RWPE2 (cell line): ENCODE measurements at regions not wholly inside any gene's neighbourhood (a gene's known extent, or its start where the extent isn't known, plus 50 kb on each side); places are given as distances from the start of the nearest gene placed in this dataset.

ENCODE experiments used
- ATAC-seq: fragments of 200-7000 bp; cut with Tn5 transposase; 3 replicates; pipeline ENCODE4 v1.9.1; 2021; ENCODE audit warnings: low read depth
- DNase-seq: peaks from one replicate; pipeline ENCODE4 v3.0.0-alpha.2; 2020; ENCODE audit warnings: low spot score
- H3K27ac ChIP-seq: fragments of 450-650 bp; 2 replicates; pipeline ENCODE4 v1.5.1; 2017; ENCODE audit warnings: mild to moderate bottlenecking; ENCODE audit not compliant: poor library complexity, severe bottlenecking
- H3K27me3 ChIP-seq: fragments of 250-450 bp; sonication (Bioruptor Pico); 2 replicates; pipeline ENCODE4 v1.5.1; 2021; ENCODE audit warnings: mild to moderate bottlenecking, moderate library complexity; ENCODE audit not compliant: insufficient read depth, poor library complexity, severe bottlenecking
- H3K36me3 ChIP-seq: fragments of 250-450 bp; sonication (Bioruptor Pico); 2 replicates; pipeline ENCODE4 v1.5.1; 2020; ENCODE audit warnings: low read depth, mild to moderate bottlenecking, moderate library complexity
- H3K4me1 ChIP-seq: fragments of 250-450 bp; sonication (Bioruptor Pico); 2 replicates; pipeline ENCODE4 v1.5.1; 2021; ENCODE audit warnings: mild to moderate bottlenecking, moderate library complexity; ENCODE audit not compliant: insufficient read depth, poor library complexity, severe bottlenecking
- H3K4me3 ChIP-seq: fragments of 250-450 bp; sonication (Bioruptor Pico); 2 replicates; pipeline ENCODE4 v1.5.1; 2021; ENCODE audit warnings: mild to moderate bottlenecking, moderate library complexity; ENCODE audit not compliant: severe bottlenecking
- H3K9me3 ChIP-seq: fragments of 250-450 bp; sonication (Bioruptor Pico); 2 replicates; pipeline ENCODE4 v1.5.1; 2021; ENCODE audit warnings: mild to moderate bottlenecking, moderate library complexity; ENCODE audit not compliant: severe bottlenecking
- TF ChIP-seq, protein P1 (sequence below): fragments of 450-650 bp; IDR thresholded peaks from one replicate; pipeline ENCODE4 v1.5.1; 2017; ENCODE audit warnings: mild to moderate bottlenecking, moderate library complexity; ENCODE audit not compliant: poor library complexity, severe bottlenecking

DNA sequence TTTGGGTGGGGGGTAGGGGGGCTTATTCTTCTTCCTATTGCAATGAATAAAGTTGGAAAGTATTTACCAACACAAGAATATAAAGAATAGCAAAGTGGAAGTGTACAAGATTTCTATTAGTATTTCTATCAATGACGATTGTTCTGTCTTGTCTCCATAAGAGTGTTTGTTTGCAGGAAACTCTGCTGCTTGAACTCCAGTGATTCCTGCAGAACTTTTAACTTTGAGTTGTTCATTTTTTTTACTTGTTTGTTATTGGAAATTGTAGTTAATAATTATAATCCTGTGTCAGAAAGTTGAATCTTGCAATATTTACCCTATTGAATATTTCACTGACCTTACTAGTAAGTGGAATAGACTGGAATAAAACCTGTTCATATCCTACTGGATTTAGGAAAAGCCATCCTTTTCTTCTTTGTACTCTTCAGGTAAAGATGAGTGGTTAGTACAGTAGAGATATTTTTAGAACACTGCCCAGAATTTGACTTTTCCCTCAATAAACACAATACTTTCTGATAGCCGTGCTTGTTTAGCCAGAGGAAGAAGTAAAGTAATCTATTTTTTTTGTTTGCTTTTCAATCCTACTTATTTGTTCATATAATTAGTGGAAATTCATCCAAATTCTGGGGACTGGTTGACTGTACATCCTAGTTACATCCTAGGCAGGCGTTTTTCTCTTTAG lies 340.4 kb downstream of the TENT4A start:
- Histone ChIP-seq H3K27me3 (no peaks in the 10 kb centered on the region), H3K36me3 (no peaks in the 10 kb centered on the region), H3K4me3 (no peak overlapping the region), H3K9me3 (peaks cover 2% of the 10 kb centered on the region), H3K27ac (no peak overlapping the region), H3K4me1 (no peaks in the 10 kb centered on the region)
- TF ChIP-seq, protein P1, sequence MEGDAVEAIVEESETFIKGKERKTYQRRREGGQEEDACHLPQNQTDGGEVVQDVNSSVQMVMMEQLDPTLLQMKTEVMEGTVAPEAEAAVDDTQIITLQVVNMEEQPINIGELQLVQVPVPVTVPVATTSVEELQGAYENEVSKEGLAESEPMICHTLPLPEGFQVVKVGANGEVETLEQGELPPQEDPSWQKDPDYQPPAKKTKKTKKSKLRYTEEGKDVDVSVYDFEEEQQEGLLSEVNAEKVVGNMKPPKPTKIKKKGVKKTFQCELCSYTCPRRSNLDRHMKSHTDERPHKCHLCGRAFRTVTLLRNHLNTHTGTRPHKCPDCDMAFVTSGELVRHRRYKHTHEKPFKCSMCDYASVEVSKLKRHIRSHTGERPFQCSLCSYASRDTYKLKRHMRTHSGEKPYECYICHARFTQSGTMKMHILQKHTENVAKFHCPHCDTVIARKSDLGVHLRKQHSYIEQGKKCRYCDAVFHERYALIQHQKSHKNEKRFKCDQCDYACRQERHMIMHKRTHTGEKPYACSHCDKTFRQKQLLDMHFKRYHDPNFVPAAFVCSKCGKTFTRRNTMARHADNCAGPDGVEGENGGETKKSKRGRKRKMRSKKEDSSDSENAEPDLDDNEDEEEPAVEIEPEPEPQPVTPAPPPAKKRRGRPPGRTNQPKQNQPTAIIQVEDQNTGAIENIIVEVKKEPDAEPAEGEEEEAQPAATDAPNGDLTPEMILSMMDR, result no peak
- no peak for DNase-seq
- ATAC-seq, result no peak

DNA sequence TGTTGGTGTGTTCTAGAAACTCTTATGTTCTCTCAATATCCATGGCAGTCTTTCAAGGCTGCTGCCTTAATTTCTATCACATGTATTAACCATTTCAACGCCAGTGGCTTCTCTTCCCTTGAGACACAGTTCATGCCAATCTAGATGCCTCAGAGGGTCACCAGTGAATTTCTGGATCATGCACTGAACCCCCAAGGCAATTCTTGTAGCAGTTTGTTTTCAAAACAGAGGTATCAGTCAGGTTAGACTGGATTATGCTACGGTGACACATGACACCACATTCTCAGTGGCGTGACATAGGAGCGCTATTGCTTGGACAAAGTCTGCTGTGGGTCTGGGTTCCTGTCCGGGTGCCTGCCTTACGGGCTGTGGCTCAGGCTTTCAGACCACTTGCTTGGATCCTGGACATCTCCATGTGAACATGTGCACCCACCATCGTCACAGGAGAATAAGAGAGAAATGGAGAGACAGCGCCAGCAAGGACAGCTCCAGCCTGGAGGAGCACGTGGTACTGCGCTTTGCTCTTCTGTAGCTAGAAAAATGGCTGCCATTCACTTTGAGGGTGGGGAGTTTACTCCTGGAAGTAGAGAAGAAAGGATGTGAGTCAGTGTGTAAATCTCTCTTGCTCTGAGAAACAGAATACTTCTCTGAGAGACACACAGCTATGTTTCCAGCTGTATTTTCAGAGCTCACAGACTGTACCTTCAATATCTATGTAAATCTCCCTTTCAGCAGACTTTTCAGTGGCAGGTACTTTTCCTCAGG lies 329.3 kb upstream of the ADCY2 start:
- no peaks in the 10 kb centered on the region for H3K9me3 ChIP-seq
- TF ChIP-seq, protein P1, result no peak
- H3K27me3 ChIP-seq, result no peaks in the 10 kb centered on the region
- no peak overlapping the region for H3K4me3 ChIP-seq
- DNase-seq (no peak), ATAC-seq (peak; percentile 19; the same call in 1 of the 3 replicates)
- H3K27ac ChIP-seq, result no peak overlapping the region
- H3K36me3 ChIP-seq, result no peaks in the 10 kb centered on the region
- no peaks in the 10 kb centered on the region for H3K4me1 ChIP-seq

DNA sequence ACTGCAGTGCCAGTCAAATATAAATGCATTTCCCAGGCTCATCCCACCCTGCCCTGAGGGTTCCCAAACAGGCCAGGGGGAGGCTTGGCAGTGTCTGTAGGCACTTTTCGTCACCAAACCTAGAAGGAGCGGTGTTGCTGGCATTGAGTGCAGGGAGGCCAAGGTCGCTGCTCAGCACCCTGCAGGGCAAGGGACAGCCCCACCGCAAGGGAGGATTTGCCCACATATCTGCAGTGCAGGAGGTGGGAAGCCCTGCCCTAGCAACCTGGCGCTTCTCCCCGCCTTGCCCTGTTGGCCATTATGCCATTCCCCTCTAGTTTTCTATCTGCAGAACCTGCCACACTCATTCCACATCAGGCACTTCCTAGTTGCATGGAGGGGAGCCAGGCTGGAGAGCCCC lies 327.8 kb upstream of the ADCY2 start:
- Histone ChIP-seq H3K27me3 (no peaks in the 10 kb centered on the region), H3K9me3 (no peaks in the 10 kb centered on the region), H3K4me1 (no peaks in the 10 kb centered on the region), H3K36me3 (no peaks in the 10 kb centered on the region), H3K4me3 (no peak overlapping the region), H3K27ac (no peak overlapping the region)
- TF ChIP-seq, protein P1, result no peak
- ATAC-seq (no peak), DNase-seq (no peak)

DNA sequence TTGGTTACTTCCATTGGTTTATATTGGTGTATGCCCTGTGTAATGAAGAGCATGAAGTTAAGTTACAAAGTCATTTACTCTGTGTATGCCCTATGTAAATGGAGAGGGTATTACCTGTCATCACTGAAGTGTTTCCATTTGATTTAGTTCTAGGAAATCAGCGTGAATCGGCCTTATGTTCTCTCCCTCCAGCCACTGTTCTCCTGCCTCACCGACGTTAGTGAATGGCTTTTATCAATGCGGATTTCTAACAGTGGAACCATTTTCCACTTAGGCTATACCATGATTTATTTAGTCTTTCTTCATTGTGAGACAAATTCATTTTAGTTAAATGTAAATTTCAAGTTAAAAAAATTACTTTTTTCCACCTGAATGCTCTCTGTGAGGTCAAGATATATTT lies 327.0 kb upstream of the ADCY2 start:
- Histone ChIP-seq H3K4me1 (no peaks in the 10 kb centered on the region), H3K9me3 (no peaks in the 10 kb centered on the region), H3K4me3 (no peak overlapping the region), H3K27ac (no peak overlapping the region), H3K36me3 (no peaks in the 10 kb centered on the region), H3K27me3 (no peaks in the 10 kb centered on the region)
- TF ChIP-seq, protein P1, result no peak
- DNase-seq (no peak), ATAC-seq (no peak)

DNA sequence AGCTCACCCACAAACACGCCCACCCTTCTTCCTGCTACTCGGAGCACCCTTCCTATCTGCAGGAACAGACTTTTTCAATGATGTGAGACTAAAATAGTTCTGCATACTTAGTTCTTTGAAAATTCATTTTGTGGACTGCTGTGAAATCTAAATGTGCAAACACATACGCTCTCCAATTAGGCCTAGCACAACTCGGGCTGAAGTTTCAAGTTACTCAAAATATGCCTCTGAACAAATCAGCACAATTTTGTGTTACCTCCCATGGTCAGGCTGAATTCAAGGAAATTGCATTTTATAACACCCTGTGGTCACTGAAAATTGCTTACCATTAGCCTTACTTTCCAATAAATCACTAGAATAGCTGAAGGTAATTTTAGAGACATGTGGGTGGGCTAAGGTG lies 323.8 kb upstream of the ADCY2 start:
- H3K27ac ChIP-seq, result no peak overlapping the region
- no peak overlapping the region for H3K4me3 ChIP-seq
- no peaks in the 10 kb centered on the region for H3K9me3 ChIP-seq
- no peaks in the 10 kb centered on the region for H3K4me1 ChIP-seq
- H3K27me3 ChIP-seq, result no peaks in the 10 kb centered on the region
- ATAC-seq, result no peak
- no peaks in the 10 kb centered on the region for H3K36me3 ChIP-seq
- TF ChIP-seq, protein P1, result no peak
- no peak for DNase-seq
